ENCODE measurements at regions not wholly inside any gene's neighbourhood (a gene's known extent, or its start where the extent isn't known, plus 50 kb on each side); places are given as distances from the start of the nearest gene placed in this dataset.

DNA sequence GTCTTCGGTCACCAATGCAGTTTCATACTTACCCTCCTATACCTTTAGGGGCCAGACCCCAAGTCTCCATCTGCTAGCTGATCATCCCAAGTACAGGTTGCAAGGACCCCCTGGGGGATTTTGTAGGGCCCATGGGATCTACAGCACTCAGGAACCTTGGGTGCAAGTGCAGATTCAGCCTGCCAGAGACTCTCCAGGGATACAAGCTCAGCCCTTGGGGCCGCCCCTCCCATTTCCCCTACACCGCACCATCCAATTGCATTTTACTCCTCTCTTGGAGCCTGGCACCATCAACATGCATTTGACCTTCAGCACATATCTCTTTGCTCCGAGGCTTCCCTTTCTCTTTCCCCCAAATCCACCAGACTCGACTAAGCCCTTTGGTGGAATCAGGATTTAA lies 154.7 kb upstream of the ZNF536 start:
- DNase-seq (ENCODE audit: low read depth), result no peak

DNA sequence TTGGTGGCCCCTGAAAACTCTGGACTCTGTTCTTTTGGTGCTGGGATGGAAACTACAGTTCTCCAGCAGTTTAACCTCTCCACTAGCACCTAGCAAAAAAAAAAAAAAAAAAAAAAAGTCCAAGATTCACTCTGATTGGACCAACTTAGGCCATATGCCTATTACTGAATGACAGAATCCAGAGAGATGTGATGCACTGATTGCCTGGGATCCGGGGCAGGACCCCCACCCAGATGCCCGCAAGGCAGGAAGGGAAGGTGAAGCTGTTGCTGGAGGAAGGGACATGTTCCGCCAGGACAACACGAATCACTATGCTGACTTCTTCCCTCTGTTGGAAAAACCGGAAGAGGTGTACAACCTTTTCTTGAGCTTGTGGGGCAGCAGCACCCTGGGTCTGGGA lies 152.5 kb upstream of the ZNF536 start:
- no peak for DNase-seq (ENCODE audit: low read depth)

GRCh38 chr19:30221176-30221575 lies 151.0 kb upstream of the ZNF536 start:
- DNase-seq (ENCODE audit: low read depth), result no peak

DNA sequence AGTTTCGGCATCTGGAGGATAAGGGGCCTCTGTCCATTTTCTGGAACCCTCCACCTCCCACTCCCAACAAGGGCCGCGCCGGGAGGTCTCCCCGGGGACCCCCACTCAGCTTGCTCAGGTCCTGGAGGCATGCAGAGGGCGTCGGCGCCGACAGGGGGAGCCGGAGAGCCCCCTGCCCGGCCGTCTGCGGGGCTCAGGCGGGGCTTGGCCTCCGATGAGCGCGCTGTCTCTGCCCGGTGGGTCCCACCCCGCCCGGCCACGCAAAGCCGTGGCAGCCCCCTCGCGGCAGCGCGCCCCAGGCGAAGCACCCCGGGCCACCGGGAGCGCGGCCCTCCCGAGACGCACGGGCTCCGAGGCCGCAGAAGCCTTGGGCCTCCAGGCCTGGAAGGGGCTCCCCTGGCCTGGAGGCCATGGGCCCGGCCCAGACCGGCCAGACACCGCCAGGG lies 149.7 kb upstream of the ZNF536 start:
- DNase-seq (ENCODE audit: low read depth), result no peak

DNA sequence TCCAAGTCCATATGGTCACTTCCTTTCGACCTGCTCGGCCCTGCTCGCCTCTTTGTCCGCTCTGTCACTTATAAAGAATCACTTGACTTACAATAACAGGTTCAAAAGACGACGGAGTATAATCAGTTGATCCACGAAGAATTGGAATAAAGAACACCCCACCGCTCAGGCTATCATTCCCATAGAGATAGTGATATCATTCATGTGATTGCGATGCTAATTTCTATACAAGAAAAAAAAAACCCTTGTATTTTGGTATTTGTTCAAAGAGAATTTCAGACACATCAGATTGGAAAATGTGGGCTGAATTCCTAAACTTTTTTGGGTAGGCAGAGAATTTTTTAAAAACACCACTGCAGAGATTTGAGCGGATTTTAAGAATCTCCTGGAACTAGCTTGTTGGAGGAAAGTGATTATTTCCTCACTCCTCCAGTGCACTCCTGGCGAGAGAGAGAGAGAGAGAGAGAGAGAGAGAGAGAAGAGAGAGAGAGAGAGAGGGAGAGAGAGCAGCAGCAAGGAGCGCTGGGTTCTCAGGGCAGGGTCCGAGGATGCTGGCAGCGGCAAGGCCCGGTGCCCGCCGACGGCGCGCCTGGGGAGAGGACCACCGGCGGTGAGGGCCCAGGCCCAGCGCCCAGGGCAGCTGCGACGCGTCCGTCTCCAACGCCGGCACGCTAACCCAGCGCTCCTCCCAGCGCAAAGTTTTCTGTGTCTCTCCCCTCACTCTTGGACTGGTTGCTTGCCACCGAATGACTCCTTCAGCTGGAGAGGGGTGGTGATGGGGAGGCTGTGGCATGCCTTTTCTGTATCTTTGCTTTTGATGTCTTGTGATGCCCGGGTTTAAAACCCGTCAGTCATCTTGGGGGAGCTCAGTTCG lies 149.0 kb upstream of the ZNF536 start:
- no peak for DNase-seq (ENCODE audit: low read depth)

DNA sequence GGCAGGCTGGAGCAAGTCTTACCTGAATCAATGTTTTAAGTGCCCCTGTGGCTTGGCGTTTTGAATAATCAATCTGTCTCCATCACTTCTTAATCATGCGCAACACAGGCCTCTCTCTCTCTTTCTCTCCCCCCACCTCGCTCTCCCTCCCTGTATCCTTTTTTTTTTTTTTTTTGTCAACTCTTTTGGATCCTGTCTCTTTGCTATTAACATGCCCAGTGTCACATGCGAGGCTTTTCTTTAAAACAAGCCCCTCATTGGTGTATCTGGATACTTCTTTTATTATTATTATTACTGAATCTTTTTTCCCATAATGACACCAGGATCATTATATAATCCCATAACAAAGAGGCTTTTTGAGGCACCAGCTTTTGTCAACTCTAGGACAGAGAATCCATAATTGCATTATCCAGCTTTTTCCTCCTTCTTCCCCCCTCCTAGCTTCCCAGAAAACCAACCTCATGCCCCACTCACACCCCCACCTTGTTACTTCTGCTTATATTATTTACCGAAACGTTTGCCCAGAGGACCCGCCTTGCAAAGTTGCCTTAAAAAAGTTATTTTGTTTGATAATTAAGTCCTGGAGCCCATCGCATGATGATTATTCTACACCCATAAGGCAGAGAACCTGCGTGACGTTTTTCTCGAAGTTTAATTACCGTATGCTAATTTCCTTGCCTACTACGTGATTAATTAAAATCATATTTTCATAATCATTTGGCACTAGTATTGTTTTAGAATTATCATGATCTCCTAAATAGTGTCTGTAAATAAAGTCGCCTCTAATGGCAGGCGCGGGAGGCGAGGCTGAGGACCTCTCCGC lies 148.1 kb upstream of the ZNF536 start:
- no peak for DNase-seq (ENCODE audit: low read depth)

- no peak for DNase-seq (ENCODE audit: low read depth)
Measured at GRCh38 chr19:30224689-30225606, 147.2 kb upstream of the ZNF536 start.

- no peak for DNase-seq (ENCODE audit: low read depth)
Measured at GRCh38 chr19:30225676-30226463, 146.3 kb upstream of the ZNF536 start.

DNA sequence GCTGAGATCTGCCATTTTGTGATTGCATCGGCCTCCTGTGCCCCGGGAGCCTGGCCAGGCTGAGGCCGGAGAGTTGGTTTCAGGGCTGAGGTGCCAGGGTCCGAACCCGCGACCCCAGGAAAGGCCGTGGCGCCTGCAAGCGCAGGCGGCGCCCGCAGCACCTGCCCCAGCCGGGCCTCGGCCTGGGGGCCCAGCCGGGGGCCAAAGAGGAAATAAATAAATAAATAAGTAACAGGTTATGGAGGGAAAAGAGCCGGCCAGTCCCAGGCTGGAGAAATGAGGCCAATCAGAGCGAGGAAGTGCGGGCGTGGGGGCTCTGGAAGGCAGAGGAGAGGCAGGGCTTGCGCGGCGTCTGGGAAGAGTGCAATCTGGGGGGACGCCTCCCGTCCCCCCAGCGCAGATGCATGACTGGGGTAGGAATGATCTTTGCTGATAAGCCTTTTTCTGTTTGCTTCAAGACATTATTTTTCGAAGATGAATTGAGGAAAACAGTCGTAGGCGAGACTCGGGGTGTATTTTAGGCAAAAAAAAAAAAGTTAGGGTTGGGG lies 145.6 kb upstream of the ZNF536 start:
- no peak for DNase-seq (ENCODE audit: low read depth)

- no peak for DNase-seq (ENCODE audit: low read depth)
Measured at GRCh38 chr19:30227012-30227621, 145.1 kb upstream of the ZNF536 start.

DNA sequence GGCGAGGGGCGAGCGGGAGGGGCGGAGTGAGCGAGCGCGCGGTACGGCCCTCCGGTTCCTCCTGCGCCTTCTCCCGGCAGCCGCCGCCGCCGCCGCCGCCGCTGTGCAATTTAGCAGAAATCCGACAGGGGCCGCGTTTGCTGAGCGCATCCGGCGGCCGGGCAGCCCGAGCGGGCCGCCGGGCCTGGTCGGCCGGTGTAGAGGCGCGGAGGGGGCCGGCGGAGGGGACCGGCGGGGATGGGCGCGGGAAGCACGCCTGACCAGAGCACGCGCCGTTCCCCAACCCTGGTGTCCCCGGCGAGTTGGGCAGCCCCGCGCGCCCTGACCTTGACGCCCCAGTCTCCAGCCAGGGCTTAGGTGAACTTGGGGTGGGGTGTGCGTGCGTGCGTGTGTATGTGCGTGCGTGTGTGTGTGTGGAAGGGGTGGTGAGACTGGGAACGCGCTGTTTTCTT lies 144.5 kb upstream of the ZNF536 start:
- DNase-seq (ENCODE audit: low read depth), result no peak

DNA sequence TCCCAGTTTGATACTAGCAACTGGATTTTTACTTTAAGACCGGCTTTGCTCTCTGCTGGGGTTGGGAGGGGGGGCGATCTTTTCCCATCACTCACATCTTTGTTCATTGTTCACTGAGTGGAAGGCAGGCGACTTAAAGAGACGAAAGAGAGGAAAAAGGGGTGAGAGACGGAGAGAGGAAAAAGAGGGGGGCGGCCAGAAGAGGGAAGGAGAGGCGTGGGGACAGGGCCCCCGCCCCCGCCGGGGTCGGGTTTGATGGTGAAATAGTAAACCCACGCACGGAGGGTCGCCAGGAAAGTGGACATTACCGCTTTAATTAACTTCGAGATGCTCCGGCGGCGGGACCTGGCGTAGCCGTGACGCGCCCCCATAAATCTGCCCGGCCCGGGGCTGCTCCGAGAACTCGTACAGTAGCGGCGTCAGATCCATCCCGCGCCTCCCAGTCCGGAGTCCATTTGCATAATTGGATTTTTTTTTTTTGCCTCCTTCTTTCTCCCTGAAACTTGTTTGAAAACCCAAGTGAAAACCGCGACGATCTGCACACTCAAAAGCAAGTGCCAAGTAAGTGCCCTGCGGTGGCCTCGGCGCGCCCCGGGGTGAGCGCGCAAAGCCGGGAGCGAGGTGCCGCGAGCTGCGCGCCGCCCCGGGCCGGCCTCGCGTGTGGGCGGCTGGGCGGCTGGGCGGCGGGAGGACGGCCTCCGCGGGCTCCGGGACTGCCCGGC lies 143.9 kb upstream of the ZNF536 start:
- no peak for DNase-seq (ENCODE audit: low read depth)

- DNase-seq (ENCODE audit: low read depth), result no peak
Measured at GRCh38 chr19:30228835-30229524, 143.2 kb upstream of the ZNF536 start.

DNA sequence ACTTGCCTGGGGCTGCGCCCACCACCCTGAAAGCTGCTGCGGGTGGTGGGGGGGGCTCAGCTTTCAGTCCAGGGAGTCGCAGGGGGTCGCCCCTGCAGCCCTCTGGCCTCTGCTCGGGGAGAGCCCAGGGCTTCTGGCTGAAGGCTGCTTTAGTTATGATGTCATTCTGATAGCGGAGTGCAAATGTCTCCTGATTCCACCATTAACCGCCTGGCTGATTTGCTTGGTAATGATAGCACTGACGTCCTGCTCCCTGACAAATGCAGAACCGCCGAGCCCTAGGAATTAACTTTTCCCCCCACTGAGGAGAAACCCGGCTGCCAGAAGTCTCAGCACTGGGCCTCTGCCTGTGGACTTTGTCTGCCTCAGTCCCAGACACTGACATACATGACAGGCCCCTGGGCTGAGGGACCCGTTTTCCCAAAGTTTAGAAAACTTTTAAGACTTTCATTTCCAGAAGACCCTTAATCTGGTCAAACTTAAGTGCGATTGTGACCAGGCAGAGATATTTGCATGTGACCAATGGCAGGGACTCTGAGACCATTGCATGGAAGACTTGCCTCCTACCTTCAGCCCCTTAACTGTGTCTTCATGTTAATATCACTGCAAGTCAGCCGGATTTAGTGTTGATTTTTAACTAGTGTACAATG lies 142.5 kb upstream of the ZNF536 start:
- no peak for DNase-seq (ENCODE audit: low read depth)

GRCh38 chr19:30231408-30232318 lies 140.5 kb upstream of the ZNF536 start:
- DNase-seq (ENCODE audit: low read depth), result no peak

- no peak for DNase-seq (ENCODE audit: low read depth)
Measured at GRCh38 chr19:30233375-30233774, 138.8 kb upstream of the ZNF536 start.

GRCh38 chr19:30235946-30236345 lies 136.2 kb upstream of the ZNF536 start:
- no peak for DNase-seq (ENCODE audit: low read depth)

- no peak for DNase-seq (ENCODE audit: low read depth)
Measured at GRCh38 chr19:30236587-30236986, 135.6 kb upstream of the ZNF536 start.

Data from HS-5 (cell line).